HEK293T (cell line): ENCODE measurements at regions not wholly inside any gene's neighbourhood (a gene's known extent, or its start where the extent isn't known, plus 50 kb on each side); places are given as distances from the start of the nearest gene placed in this dataset.
"Not testable (repeated sequence)": the region's sequence is repeated elsewhere in the genome, so short reads cannot be mapped to it uniquely, and the experiment has no call there.

Experiments used
- ELF4 ChIP-seq: fragments of 450-650 bp; IDR thresholded peaks from 2 replicates; pipeline ENCODE4 v1.6.1; 2017; ENCODE audit warnings: antibody characterized with exemption
- SP1 ChIP-seq: fragments of 450-650 bp; IDR thresholded peaks from 2 replicates; pipeline ENCODE4 v1.6.1; 2017

DNA sequence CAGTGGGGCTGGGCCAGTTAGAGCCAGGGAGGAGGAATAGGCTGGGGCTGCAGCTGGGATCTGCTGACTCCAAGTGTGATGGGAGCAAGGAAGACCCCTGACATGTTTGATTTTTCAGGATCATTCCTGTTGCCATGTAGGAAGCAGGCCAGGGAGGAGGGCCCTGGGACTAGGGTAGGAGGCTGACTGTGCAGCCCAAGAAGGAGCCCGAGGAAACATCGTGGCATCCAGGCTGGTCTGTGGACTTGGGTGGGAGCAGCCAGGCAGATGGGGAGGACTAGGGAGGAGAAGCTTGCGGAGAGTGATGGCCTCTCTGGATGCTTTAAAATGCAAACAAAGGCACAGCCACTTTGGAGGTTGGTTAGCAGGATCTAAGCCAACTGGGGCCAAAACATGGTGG is 311.4 kb upstream of the WSB1 start:
- TF ChIP-seq ELF4, SP1: not testable (repeated sequence)
